ENCODE measurements at regions not wholly inside any gene's neighbourhood (a gene's known extent, or its start where the extent isn't known, plus 50 kb on each side); places are given as distances from the start of the nearest gene placed in this dataset.

DNA sequence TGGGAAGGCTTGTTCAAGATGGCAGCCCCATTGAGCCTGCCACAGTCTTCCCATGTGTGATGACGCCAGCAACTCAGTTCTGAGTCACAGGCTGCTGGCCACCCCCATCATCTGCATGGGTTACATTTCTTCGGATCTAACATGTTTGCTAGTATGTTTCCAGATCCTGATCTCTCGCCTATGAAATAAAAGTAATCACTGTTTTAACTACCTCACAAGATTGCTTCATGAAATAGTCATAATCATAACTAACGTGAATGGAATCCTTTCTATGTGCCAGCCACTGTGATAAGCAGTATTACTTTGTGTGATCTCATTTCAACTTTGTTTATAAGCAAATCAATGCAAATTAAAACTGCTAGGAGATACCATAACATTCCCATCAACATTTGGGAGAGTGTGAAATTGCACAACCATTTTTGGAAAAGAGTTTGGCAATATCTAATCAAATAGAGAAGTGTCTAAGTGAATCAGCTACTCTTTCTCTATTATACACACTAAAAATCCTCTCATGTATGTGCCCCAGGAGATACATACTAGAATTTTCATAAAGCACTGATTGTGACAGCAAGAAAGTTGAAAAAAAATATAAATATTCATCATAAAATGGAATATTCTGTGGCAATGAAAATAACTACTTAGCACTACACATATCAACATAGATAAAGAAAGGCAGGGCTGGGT lies 300.2 kb upstream of the IRX5 start:
- TF ChIP-seq EP300 (IDR thresholded peaks at IDR 0.05) (no peak), POLR2A (IDR thresholded peaks at IDR 0.05) (no peak)
- TF ChIP-seq, protein P1, sequence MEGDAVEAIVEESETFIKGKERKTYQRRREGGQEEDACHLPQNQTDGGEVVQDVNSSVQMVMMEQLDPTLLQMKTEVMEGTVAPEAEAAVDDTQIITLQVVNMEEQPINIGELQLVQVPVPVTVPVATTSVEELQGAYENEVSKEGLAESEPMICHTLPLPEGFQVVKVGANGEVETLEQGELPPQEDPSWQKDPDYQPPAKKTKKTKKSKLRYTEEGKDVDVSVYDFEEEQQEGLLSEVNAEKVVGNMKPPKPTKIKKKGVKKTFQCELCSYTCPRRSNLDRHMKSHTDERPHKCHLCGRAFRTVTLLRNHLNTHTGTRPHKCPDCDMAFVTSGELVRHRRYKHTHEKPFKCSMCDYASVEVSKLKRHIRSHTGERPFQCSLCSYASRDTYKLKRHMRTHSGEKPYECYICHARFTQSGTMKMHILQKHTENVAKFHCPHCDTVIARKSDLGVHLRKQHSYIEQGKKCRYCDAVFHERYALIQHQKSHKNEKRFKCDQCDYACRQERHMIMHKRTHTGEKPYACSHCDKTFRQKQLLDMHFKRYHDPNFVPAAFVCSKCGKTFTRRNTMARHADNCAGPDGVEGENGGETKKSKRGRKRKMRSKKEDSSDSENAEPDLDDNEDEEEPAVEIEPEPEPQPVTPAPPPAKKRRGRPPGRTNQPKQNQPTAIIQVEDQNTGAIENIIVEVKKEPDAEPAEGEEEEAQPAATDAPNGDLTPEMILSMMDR (IDR thresholded peaks at IDR 0.05), result no peak
- Histone ChIP-seq H3K4me3 (no peak overlapping the region), H3K27me3 (no peaks in the 10 kb centered on the region), H3K36me3 (no peaks in the 10 kb centered on the region), H3K27ac (no peak overlapping the region), H3K9me3 (no peaks in the 10 kb centered on the region), H3K4me1 (ENCODE audit: insufficient read depth) (no peaks in the 10 kb centered on the region)
- WGBS, 3 donors, result 61 to 71% (median 66%) methylated on average over 4 of the region's 4 CpGs
- DNase-seq, result no peak
- intact Hi-C loops (cut with DNase I), result no loop called here

DNA sequence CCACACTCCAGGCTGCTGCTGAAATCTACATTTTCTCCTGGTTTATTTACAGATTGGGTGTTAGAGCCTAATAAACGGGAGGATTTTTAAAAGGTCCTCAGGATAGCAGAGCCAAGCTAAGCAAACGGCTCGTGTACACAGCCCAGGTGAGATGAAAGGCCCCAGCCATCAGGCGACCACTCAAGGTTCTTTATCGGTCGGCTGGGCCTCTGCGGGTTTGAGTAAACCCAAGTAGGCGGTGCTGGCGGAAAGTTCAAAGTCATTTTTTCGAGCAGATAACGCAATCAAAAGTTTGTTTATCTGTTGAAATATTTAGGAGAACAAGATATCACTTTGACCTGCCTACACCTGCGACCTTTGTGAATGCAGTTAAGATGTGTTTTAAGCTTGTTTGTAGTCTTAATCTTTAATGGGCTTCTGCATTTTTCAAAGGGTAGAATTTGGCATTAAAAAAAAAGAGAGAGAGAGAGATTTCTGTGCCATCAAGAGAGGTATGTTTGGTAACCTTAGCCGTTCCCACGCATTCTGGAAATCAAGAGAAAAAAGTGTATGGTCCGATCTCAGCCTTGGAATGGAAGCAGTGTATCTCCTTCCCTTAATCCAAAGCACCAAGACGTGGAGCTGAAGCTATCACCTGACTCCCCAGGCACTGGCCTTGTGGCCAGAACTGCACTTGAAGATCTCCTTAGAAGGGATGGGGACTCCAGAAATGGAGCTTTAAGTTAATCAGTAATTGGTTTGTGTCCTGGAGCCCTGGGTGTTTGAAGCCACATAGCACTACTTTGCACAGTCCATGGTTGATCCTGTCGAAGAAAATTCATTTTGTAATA lies 301.7 kb upstream of the IRX5 start:
- Histone ChIP-seq H3K27me3 (no peaks in the 10 kb centered on the region), H3K9me3 (no peaks in the 10 kb centered on the region), H3K4me1 (ENCODE audit: insufficient read depth) (no peaks in the 10 kb centered on the region), H3K4me3 (no peak overlapping the region), H3K27ac (no peak overlapping the region), H3K36me3 (no peaks in the 10 kb centered on the region)
- TF ChIP-seq EP300 (IDR thresholded peaks at IDR 0.05) (no peak), POLR2A (IDR thresholded peaks at IDR 0.05) (no peak)
- TF ChIP-seq, protein P1 (IDR thresholded peaks at IDR 0.05), result no peak
- no peak for DNase-seq
- whole genome bisulfite sequencing, 3 donors, result 54 to 72% (median 56%) methylated on average over 17 of the region's 17 CpGs
- intact Hi-C loops (cut with DNase I), result no loop called here

DNA sequence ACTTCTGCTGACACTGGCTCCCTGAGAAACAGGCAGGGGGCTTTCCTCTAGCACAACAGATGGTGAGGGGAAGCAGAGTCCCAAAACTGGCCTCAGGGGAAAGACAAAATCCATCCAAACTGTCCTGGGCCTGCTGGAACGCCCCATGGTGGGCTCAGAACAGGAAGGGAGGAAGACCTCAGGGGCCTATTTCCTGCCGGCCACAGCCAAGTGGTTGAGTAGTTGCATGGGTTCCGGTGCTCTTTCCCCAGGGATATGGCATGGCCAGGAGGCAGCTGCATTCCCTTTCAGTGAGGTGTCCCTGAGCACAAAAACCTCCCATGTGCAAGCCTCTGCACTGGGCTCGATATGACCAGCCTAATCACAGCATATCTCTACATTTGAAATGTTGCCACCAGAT lies 303.0 kb upstream of the IRX5 start:
- TF ChIP-seq POLR2A (IDR thresholded peaks at IDR 0.05), result no peak
- no peak for TF ChIP-seq EP300 (IDR thresholded peaks at IDR 0.05)
- TF ChIP-seq, protein P1 (IDR thresholded peaks at IDR 0.05), result no peak
- H3K9me3 ChIP-seq, result no peaks in the 10 kb centered on the region
- no peak overlapping the region for H3K4me3 ChIP-seq
- WGBS, 3 donors, result 79 to 87% (median 83%) methylated on average over 4 of the region's 4 CpGs
- H3K27ac ChIP-seq, result no peak overlapping the region
- intact Hi-C loops (cut with DNase I), result no loop called here
- H3K27me3 ChIP-seq, result no peaks in the 10 kb centered on the region
- H3K4me1 ChIP-seq (ENCODE audit: insufficient read depth), result no peaks in the 10 kb centered on the region
- no peaks in the 10 kb centered on the region for H3K36me3 ChIP-seq
- no peak for DNase-seq

DNA sequence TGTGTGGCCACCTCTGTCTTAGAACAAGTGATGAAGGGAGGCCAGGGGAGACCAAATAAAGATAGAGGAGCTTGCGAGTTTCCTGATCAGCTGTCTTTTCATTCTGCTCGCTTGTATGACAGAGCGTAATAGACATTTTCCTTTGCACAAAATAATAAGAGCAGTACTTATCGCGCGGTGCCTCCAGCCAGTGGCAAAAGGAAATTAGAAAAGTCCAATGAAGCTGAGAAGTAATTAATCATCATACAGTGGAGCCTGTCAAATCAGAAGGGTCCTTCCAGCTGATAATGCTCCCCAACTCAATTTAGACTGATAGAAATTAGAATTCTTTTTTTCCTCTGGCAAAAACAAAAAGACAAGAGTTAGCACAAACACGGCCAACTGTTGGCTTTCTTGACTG lies 307.0 kb upstream of the IRX5 start:
- Histone ChIP-seq H3K4me3 (no peak overlapping the region), H3K27me3 (no peaks in the 10 kb centered on the region), H3K4me1 (ENCODE audit: insufficient read depth) (no peaks in the 10 kb centered on the region), H3K27ac (no peak overlapping the region), H3K9me3 (no peaks in the 10 kb centered on the region), H3K36me3 (no peaks in the 10 kb centered on the region)
- intact Hi-C loops (cut with DNase I), result no loop called here
- no peak for TF ChIP-seq EP300 (IDR thresholded peaks at IDR 0.05)
- no peak for TF ChIP-seq POLR2A (IDR thresholded peaks at IDR 0.05)
- TF ChIP-seq, protein P1 (IDR thresholded peaks at IDR 0.05), result no peak
- DNase-seq, result no peak
- 71 to 79% (median 72%) methylated on average over 7 of the region's 7 CpGs for WGBS, 3 donors

All from ovary (tissue), 7 donors.